Endodermal cell (in vitro differentiated cells): ENCODE measurements at regions not wholly inside any gene's neighbourhood (a gene's known extent, or its start where the extent isn't known, plus 50 kb on each side); places are given as distances from the start of the nearest gene placed in this dataset.

ENCODE experiments used
- DNase-seq: peaks from one replicate; pipeline ENCODE4 v3.0.0-alpha.2; 2017
- H3K27ac ChIP-seq: 2 replicates; pipeline ENCODE4 v1.5.1; 2013; ENCODE audit warnings: mild to moderate bottlenecking, low read depth, low read length, moderate library complexity
- H3K27me3 ChIP-seq: 2 replicates; pipeline ENCODE4 v1.6.1; 2013; ENCODE audit warnings: mild to moderate bottlenecking, low read length, moderate library complexity; ENCODE audit not compliant: insufficient read depth, control insufficient read depth, poor library complexity, severe bottlenecking
- H3K36me3 ChIP-seq: 2 replicates; pipeline ENCODE4 v1.7.0; 2013; ENCODE audit warnings: mild to moderate bottlenecking, low read length, moderate library complexity; ENCODE audit not compliant: control insufficient read depth, insufficient read depth
- H3K4me1 ChIP-seq: one replicate; pipeline ENCODE4 v1.7.0; 2013; ENCODE audit warnings: low read length; ENCODE audit not compliant: control insufficient read depth, insufficient read depth
- H3K4me3 ChIP-seq: 2 replicates; pipeline ENCODE4 v1.5.1; 2013; ENCODE audit warnings: mild to moderate bottlenecking, low read length, moderate library complexity
- H3K9ac ChIP-seq: 2 replicates; pipeline ENCODE4 v1.6.1; 2013; ENCODE audit warnings: mild to moderate bottlenecking, low read length, moderate library complexity; ENCODE audit not compliant: poor library complexity, severe bottlenecking; ENCODE audit errors: extremely low read depth
- H3K9me3 ChIP-seq: 2 replicates; pipeline ENCODE4 v1.6.1; 2013; ENCODE audit warnings: mild to moderate bottlenecking, low read length, moderate library complexity; ENCODE audit not compliant: control insufficient read depth
- H3K27ac Mint-ChIP-seq: 2 replicates; pipeline ENCODE4 v1.8.0; 2020; ENCODE audit warnings: mixed read lengths
- H3K27me3 Mint-ChIP-seq: 2 replicates; pipeline ENCODE4 v1.8.0; 2021; ENCODE audit warnings: mild to moderate bottlenecking, mixed read lengths; ENCODE audit not compliant: insufficient read depth
- H3K36me3 Mint-ChIP-seq: 2 replicates; pipeline ENCODE4 v1.8.0; 2020; ENCODE audit warnings: low read depth, mixed read lengths
- H3K4me1 Mint-ChIP-seq: 2 replicates; pipeline ENCODE4 v1.8.0; 2020; ENCODE audit warnings: mixed read lengths
- H3K4me3 Mint-ChIP-seq: 2 replicates; pipeline ENCODE4 v1.8.0; 2020; ENCODE audit warnings: mild to moderate bottlenecking, moderate library complexity, mixed read lengths
- H3K9me3 Mint-ChIP-seq: 2 replicates; pipeline ENCODE4 v1.8.0; 2020; ENCODE audit warnings: mild to moderate bottlenecking, mixed read lengths
- CTCF ChIP-seq: fragments of 200-600 bp; sonication (generic); conservative IDR thresholded peaks from 2 replicates; pipeline ENCODE4 v1.5.0; 2021; ENCODE audit warnings: antibody characterized with exemption, mild to moderate bottlenecking
- WGBS, 2 experiments: methylation state at CpG; one replicate each; pipeline versions ENCODE4 v1.1.5 to v1.1.7; 2013; ENCODE audit warnings: missing lambda C conversion rate in 2 of 2, mixed read lengths in 1 of 2; ENCODE audit not compliant: insufficient coverage in 1 of 2, insufficient read length in 1 of 2; 5-methylcytosine and 5-hydroxymethylcytosine counted together

DNA sequence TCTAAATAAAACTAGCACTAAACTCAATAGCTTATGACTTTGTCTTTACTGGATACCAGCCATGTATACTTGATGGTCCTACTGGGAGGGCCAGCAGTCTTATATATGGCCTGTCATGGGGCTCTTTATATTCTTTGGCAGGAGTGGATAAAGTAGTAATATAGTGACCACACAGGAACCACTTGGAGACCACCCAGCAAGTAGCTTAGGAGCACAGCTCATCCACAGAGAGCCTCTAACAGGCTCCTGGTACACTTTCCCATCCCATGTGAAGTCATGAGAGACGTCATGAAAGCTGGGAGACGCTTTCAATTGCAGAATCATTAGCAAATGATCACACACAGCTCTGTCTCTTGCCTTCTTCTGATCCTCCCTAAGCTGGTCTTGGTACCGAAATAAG lies 360.9 kb upstream of the ACVR2A start:
- no peak overlapping the region for H3K4me3 ChIP-seq
- H3K36me3 ChIP-seq: no peaks in the 10 kb centered on the region
- DNase-seq: no peak
- no peak overlapping the region for H3K9ac ChIP-seq
- H3K27ac Mint-ChIP-seq: no peak overlapping the region
- H3K4me3 Mint-ChIP-seq: no peak overlapping the region
- H3K9me3 ChIP-seq: no peaks in the 10 kb centered on the region
- H3K4me1 Mint-ChIP-seq: peaks cover 43% of the 10 kb centered on the region
- no peak overlapping the region for H3K27ac ChIP-seq
- WGBS, 2 experiments: 63 to 79% methylated on average over 2 to 3 of the region's 3 CpGs
- H3K4me1 ChIP-seq: peaks cover 15% of the 10 kb centered on the region
- H3K27me3 Mint-ChIP-seq: no peaks in the 10 kb centered on the region
- H3K9me3 Mint-ChIP-seq: no peaks in the 10 kb centered on the region
- no peaks in the 10 kb centered on the region for H3K36me3 Mint-ChIP-seq
- no peaks in the 10 kb centered on the region for H3K27me3 ChIP-seq
- TF ChIP-seq CTCF: no peak

GRCh38 chr2:147482916-147483669 lies 361.7 kb upstream of the ACVR2A start:
- H3K27ac ChIP-seq: no peak overlapping the region
- no peak overlapping the region for H3K4me3 ChIP-seq
- peak; percentile 57 for TF ChIP-seq CTCF
- Mint-ChIP-seq H3K27ac (no peak overlapping the region), H3K27me3 (no peaks in the 10 kb centered on the region), H3K36me3 (no peaks in the 10 kb centered on the region), H3K9me3 (no peaks in the 10 kb centered on the region), H3K4me3 (no peak overlapping the region), H3K4me1 (peaks cover 35% of the 10 kb centered on the region)
- no peaks in the 10 kb centered on the region for H3K36me3 ChIP-seq
- H3K27me3 ChIP-seq: no peaks in the 10 kb centered on the region
- no peak for DNase-seq
- H3K9me3 ChIP-seq: no peaks in the 10 kb centered on the region
- H3K4me1 ChIP-seq: peaks cover 9% of the 10 kb centered on the region
- no peak overlapping the region for H3K9ac ChIP-seq
- 67 to 88% methylated on average over 1 to 3 of the region's 3 CpGs for WGBS, 2 experiments

DNA sequence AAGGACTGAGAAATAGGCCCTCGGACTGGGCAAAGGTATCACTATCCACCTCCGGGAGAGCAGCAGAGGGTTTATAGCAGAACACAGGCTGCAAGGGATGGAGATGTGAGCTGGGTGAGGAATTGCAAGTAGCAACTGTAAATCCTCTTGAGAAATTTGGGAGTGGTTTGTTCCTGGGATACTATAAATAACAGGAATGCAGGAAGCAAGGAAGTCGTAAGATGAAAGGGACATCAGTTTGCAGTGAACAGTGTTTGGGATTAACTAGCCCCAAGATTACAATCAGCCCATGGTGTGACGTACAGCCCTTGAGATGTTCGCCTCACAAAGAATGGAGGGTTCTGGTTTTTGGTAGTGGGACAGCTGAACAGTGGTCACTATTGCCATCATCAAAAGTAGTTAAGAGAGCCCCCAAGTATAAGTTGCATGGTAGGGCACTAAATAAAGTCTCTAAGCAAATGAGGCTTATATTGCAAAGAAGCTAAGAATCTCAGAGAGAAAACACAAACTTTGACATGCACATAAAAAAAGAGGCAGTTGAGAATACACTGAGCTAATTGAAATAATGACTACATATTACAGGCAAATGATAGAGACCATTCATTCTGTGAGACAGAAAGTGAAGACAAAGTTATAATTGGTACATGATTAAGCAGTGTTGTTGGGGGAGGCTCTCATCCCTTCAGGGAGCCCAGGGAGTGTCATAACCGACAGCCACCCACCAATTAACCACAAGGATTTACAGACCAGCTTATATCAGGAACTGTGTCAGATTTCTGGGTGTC lies 362.5 kb upstream of the ACVR2A start:
- H3K27me3 Mint-ChIP-seq: no peaks in the 10 kb centered on the region
- no peak overlapping the region for H3K4me3 ChIP-seq
- WGBS, 2 experiments: 81 to 90% methylated on average over 2 to 6 of the region's 6 CpGs

More for the DNA sequence above, 362.5 kb upstream of the ACVR2A start:
- Histone ChIP-seq H3K4me1 (peaks cover 6% of the 10 kb centered on the region), H3K27ac (no peak overlapping the region), H3K36me3 (no peaks in the 10 kb centered on the region), H3K27me3 (no peaks in the 10 kb centered on the region), H3K9ac (no peak overlapping the region), H3K9me3 (no peaks in the 10 kb centered on the region)
- DNase-seq: no peak
- Mint-ChIP-seq H3K4me1 (peaks cover 27% of the 10 kb centered on the region), H3K9me3 (no peaks in the 10 kb centered on the region), H3K27ac (no peak overlapping the region), H3K4me3 (no peak overlapping the region), H3K36me3 (no peaks in the 10 kb centered on the region)
- no peak for TF ChIP-seq CTCF
